ENCODE measurements at regions not wholly inside any gene's neighbourhood (a gene's known extent, or its start where the extent isn't known, plus 50 kb on each side); places are given as distances from the start of the nearest gene placed in this dataset.

- TF ChIP-seq CHD7 (IDR thresholded peaks at IDR 0.05; ENCODE audit: insufficient replicate concordance, low read length) (no peak), ATF3 (IDR thresholded peaks at IDR 0.05; ENCODE audit: insufficient read depth, low read depth, low read length) (no peak), RBBP5 (IDR thresholded peaks at IDR 0.05; ENCODE audit: borderline replicate concordance, low read depth, low read length) (no peak), EP300 (IDR thresholded peaks at IDR 0.05; ENCODE audit: borderline replicate concordance in 1 of 2, low read depth in 2 of 2, low read length in 2 of 2) (no peak), ATF2 (IDR thresholded peaks at IDR 0.05; ENCODE audit: low read length) (no peak)
Measured at GRCh38 chr16:88317613-88317965, 65.2 kb upstream of the ZNF469 start (continued).

All from H1 (cell line).